MM.1S (cell line): ENCODE measurements at regions not wholly inside any gene's neighbourhood (a gene's known extent, or its start where the extent isn't known, plus 50 kb on each side); places are given as distances from the start of the nearest gene placed in this dataset.

ENCODE experiments used
- CTCF ChIP-seq: fragments of 300-600 bp; sonication (generic); IDR thresholded peaks from 2 replicates; pipeline ENCODE4 v1.5.1; 2016; ENCODE audit warnings: antibody characterized with exemption, low read length, mixed read lengths
- EZH2 ChIP-seq: fragments of 300-600 bp; sonication (generic); optimal IDR thresholded peaks from 2 replicates; pipeline ENCODE3; 2017; ENCODE audit warnings: low read depth, mild to moderate bottlenecking, antibody characterized with exemption, low read length, mixed read lengths
- EZH2phosphoT487 ChIP-seq: fragments of 300-600 bp; sonication (generic); IDR thresholded peaks from 2 replicates; pipeline ENCODE4 v1.6.1; 2018; ENCODE audit warnings: antibody characterized with exemption, low read length

GRCh38 chr15:70197318-70197944 is 99.7 kb upstream of the TLE3 start:
- TF ChIP-seq CTCF (no peak), EZH2 (no peak), EZH2phosphoT487 (no peak)
